ENCODE measurements at regions not wholly inside any gene's neighbourhood (a gene's known extent, or its start where the extent isn't known, plus 50 kb on each side); places are given as distances from the start of the nearest gene placed in this dataset.

- DNase-seq: no peak
These were observed 291.5 kb downstream of the LRATD1 start for GRCh38 chr2:14923820-14924580.

- no peak for DNase-seq
These were observed 293.0 kb downstream of the LRATD1 start for GRCh38 chr2:14925471-14925870.

GRCh38 chr2:14927021-14927564 is 294.6 kb downstream of the LRATD1 start:
- no peak for DNase-seq

- DNase-seq: no peak
These were observed 295.5 kb downstream of the LRATD1 start for GRCh38 chr2:14928056-14928455.

GRCh38 chr2:14930441-14930840 is 297.9 kb downstream of the LRATD1 start:
- no peak for DNase-seq

GRCh38 chr2:14932285-14932684 is 299.8 kb downstream of the LRATD1 start:
- DNase-seq: no peak

- DNase-seq: no peak
These were observed 301.2 kb downstream of the LRATD1 start for GRCh38 chr2:14933753-14934152.

GRCh38 chr2:14936426-14936825 is 303.9 kb downstream of the LRATD1 start:
- DNase-seq: no peak

GRCh38 chr2:14937336-14937735 is 304.8 kb downstream of the LRATD1 start:
- no peak for DNase-seq

GRCh38 chr2:14941151-14941631 is 308.7 kb downstream of the LRATD1 start:
- no peak for DNase-seq

GRCh38 chr2:14942987-14943386 is 310.5 kb downstream of the LRATD1 start:
- DNase-seq: no peak

- no peak for DNase-seq
These were observed 312.2 kb downstream of the LRATD1 start for GRCh38 chr2:14944562-14945346.

GRCh38 chr2:14951569-14952285 is 319.2 kb downstream of the LRATD1 start:
- no peak for DNase-seq

- no peak for DNase-seq
These were observed 320.0 kb downstream of the LRATD1 start for GRCh38 chr2:14952400-14952963.

GRCh38 chr2:14960686-14961324 is 328.3 kb downstream of the LRATD1 start:
- no peak for DNase-seq

- no peak for DNase-seq
These were observed 335.2 kb downstream of the LRATD1 start for GRCh38 chr2:14967729-14968128.

- DNase-seq: no peak
These were observed 342.9 kb downstream of the LRATD1 start for GRCh38 chr2:14975381-14975780.

- DNase-seq: no peak
These were observed 344.5 kb downstream of the LRATD1 start for GRCh38 chr2:14977021-14977420.

GRCh38 chr2:14978845-14979244 is 346.3 kb downstream of the LRATD1 start:
- no peak for DNase-seq

GRCh38 chr2:14982790-14983189 is 350.3 kb downstream of the LRATD1 start:
- DNase-seq: no peak

- no peak for DNase-seq
These were observed 356.1 kb downstream of the LRATD1 start for GRCh38 chr2:14988600-14988999.

GRCh38 chr2:14991723-14992122 is 359.2 kb downstream of the LRATD1 start:
- no peak for DNase-seq

Data from NCI-H774 (cell line).